ENCODE measurements at regions not wholly inside any gene's neighbourhood (a gene's known extent, or its start where the extent isn't known, plus 50 kb on each side); places are given as distances from the start of the nearest gene placed in this dataset.
A peak's percentile ranks its signal among the peaks of the same experiment; 100 is the strongest.

- no peak for TF ChIP-seq SIN3A (IDR thresholded peaks at IDR 0.05; ENCODE audit: low read depth, low read length)
- peak; percentile 79 for TF ChIP-seq BMI1 (IDR thresholded peaks at IDR 0.05; ENCODE audit: borderline replicate concordance)
- TF ChIP-seq POLR2AphosphoS5 (IDR thresholded peaks at IDR 0.05; ENCODE audit: low read length), result no peak
- TF ChIP-seq PAX5 (IDR thresholded peaks at IDR 0.05; ENCODE audit: borderline replicate concordance, low read depth, low read length), result peak; percentile 60; the same call in 1 of the 2 replicates
- TF ChIP-seq SPI1 (IDR thresholded peaks at IDR 0.05; ENCODE audit: borderline replicate concordance, insufficient read depth, low read depth, low read length), result peak; percentile 92
- TF ChIP-seq CEBPZ (IDR thresholded peaks at IDR 0.05; ENCODE audit: low read depth, low read length), result no peak
- TF ChIP-seq FOS (IDR thresholded peaks at IDR 0.05; ENCODE audit: borderline replicate concordance, extremely low read depth, insufficient read length), result no peak
- no peak for TF ChIP-seq REST (IDR thresholded peaks at IDR 0.05; ENCODE audit: low read depth, low read length)
- TF ChIP-seq ZSCAN29 (IDR thresholded peaks at IDR 0.05), result no peak
- no peak for TF ChIP-seq RB1 (IDR thresholded peaks at IDR 0.05; ENCODE audit: borderline replicate concordance)
- TF ChIP-seq CUX1 (IDR thresholded peaks at IDR 0.05; ENCODE audit: insufficient replicate concordance, low read depth, low read length), result peak; percentile 78
- no peak for TF ChIP-seq NFYA (IDR thresholded peaks at IDR 0.05; ENCODE audit: borderline replicate concordance, low read depth, low read length)
- TF ChIP-seq STAT3 (IDR thresholded peaks at IDR 0.05; ENCODE audit: low read depth, low read length), result 0 out of 2 replicates have a peak, but pooled peaks have one; percentile 52
- TF ChIP-seq CREM (IDR thresholded peaks at IDR 0.05; ENCODE audit: low read depth), result peak; percentile 67
- TF ChIP-seq ZNF217 (IDR thresholded peaks at IDR 0.05), result peak; percentile 95; the same call in 1 of the 2 replicates
- TF ChIP-seq CHD1 (IDR thresholded peaks at IDR 0.05; ENCODE audit: low read depth, low read length), result no peak
- TF ChIP-seq ZNF274 (IDR thresholded peaks at IDR 0.05; ENCODE audit: insufficient read depth, insufficient read length), result no peak
- TF ChIP-seq MYC (IDR thresholded peaks at IDR 0.05; ENCODE audit: insufficient read depth, insufficient read length, insufficient replicate concordance, low read length, severe bottlenecking), result no peak
- no peak for TF ChIP-seq ZNF384 (IDR thresholded peaks at IDR 0.05; ENCODE audit: borderline replicate concordance, low read depth, low read length)
These were observed 128.2 kb upstream of the LAMA2 start (continued) for GRCh38 chr6:128754658-128755256.

Measured in GM12878 (cell line).